Gastroesophageal sphincter (tissue), 3 donors: ENCODE measurements at regions not wholly inside any gene's neighbourhood (a gene's known extent, or its start where the extent isn't known, plus 50 kb on each side); places are given as distances from the start of the nearest gene placed in this dataset.

Experiments used
- CTCF ChIP-seq, 4 experiments: fragments of 200-600 bp in 2 of 4; fragments of 450-650 bp in 2 of 4; sonication (generic) in 1 of 4; IDR thresholded peaks; one replicate each; pipeline ENCODE4 v1.5.1; 2017 to 2019; ENCODE audit warnings: antibody characterized with exemption in 4 of 4, mild to moderate bottlenecking in 2 of 4, moderate library complexity in 2 of 4
- POLR2A ChIP-seq, 2 donors: fragments of 450-650 bp; IDR thresholded peaks; one replicate each; pipeline ENCODE4 v1.6.1; 2017; ENCODE audit warnings: antibody characterized with exemption in 2 of 2, mild to moderate bottlenecking in 2 of 2, moderate library complexity in 1 of 2

GRCh38 chr7:54066643-54067042 is 475.5 kb upstream of the VSTM2A start:
- TF ChIP-seq CTCF (IDR thresholded peaks at IDR 0.05): no peak
- TF ChIP-seq POLR2A (IDR thresholded peaks at IDR 0.05): no peak
